Smooth muscle cell (in vitro differentiated cells): ENCODE measurements at regions not wholly inside any gene's neighbourhood (a gene's known extent, or its start where the extent isn't known, plus 50 kb on each side); places are given as distances from the start of the nearest gene placed in this dataset.
"Not testable (repeated sequence)": the region's sequence is repeated elsewhere in the genome, so short reads cannot be mapped to it uniquely, and the experiment has no call there.

Experiments
- DNase-seq: peaks from one replicate; lab custom pipeline; 2025; ENCODE audit not compliant: unreplicated experiment; lab: John Stamatoyannopoulos, UW
- H2AFZ ChIP-seq: fragments of 200-600 bp; sonication (generic); 2 replicates; pipeline ENCODE4 v1.6.0; 2016; ENCODE audit warnings: antibody characterized with exemption, low read depth, mild to moderate bottlenecking
- H3F3A ChIP-seq: fragments of 200-600 bp; sonication (generic); 2 replicates; pipeline ENCODE4 v1.6.0; 2017; ENCODE audit warnings: antibody characterized with exemption, low read depth
- H3K27ac ChIP-seq: fragments of 200-600 bp; sonication (generic); 2 replicates; pipeline ENCODE4 v1.5.1; 2016; ENCODE audit warnings: low read depth, mild to moderate bottlenecking
- H3K27me3 ChIP-seq: fragments of 200-600 bp; sonication (generic); 2 replicates; pipeline ENCODE4 v1.6.1; 2016; ENCODE audit warnings: low read depth, mild to moderate bottlenecking
- H3K36me3 ChIP-seq: fragments of 200-600 bp; sonication (generic); 2 replicates; pipeline ENCODE4 v1.5.1; 2016; ENCODE audit warnings: low read depth
- H3K4me1 ChIP-seq: fragments of 200-600 bp; sonication (generic); 2 replicates; pipeline ENCODE4 v1.5.1; 2016; ENCODE audit warnings: low read depth
- H3K4me2 ChIP-seq: fragments of 200-600 bp; sonication (generic); 2 replicates; pipeline ENCODE4 v1.6.0; 2016; ENCODE audit warnings: mild to moderate bottlenecking
- H3K4me3 ChIP-seq: fragments of 200-600 bp; sonication (generic); 2 replicates; pipeline ENCODE4 v1.5.1; 2016; ENCODE audit warnings: mild to moderate bottlenecking
- H3K79me2 ChIP-seq: fragments of 200-600 bp; sonication (generic); 2 replicates; pipeline ENCODE4 v1.6.0; 2016; ENCODE audit warnings: low read depth, mild to moderate bottlenecking
- H3K9ac ChIP-seq: fragments of 200-600 bp; sonication (generic); 2 replicates; pipeline ENCODE4 v1.6.0; 2016; ENCODE audit warnings: low read depth
- H3K9me3 ChIP-seq: fragments of 200-600 bp; sonication (generic); replicated peaks from 2 replicates; pipeline ENCODE4 v1.5.1; 2016; ENCODE audit warnings: low read depth
- H4K20me1 ChIP-seq: fragments of 200-600 bp; sonication (generic); 2 replicates; pipeline ENCODE4 v1.6.0; 2016; ENCODE audit warnings: low read depth
- CTCF ChIP-seq: fragments of 200-600 bp; sonication (generic); IDR thresholded peaks from 2 replicates; pipeline ENCODE4 v1.5.1; 2017; ENCODE audit warnings: borderline replicate concordance, mild to moderate bottlenecking, antibody characterized with exemption; ENCODE audit not compliant: insufficient read depth, poor library complexity, severe bottlenecking
- WGBS: methylation state at CpG from one replicate; pipeline ENCODE4 v1.1.7; 2016; ENCODE audit warnings: low lambda C conversion rate; 5-methylcytosine and 5-hydroxymethylcytosine counted together

DNA sequence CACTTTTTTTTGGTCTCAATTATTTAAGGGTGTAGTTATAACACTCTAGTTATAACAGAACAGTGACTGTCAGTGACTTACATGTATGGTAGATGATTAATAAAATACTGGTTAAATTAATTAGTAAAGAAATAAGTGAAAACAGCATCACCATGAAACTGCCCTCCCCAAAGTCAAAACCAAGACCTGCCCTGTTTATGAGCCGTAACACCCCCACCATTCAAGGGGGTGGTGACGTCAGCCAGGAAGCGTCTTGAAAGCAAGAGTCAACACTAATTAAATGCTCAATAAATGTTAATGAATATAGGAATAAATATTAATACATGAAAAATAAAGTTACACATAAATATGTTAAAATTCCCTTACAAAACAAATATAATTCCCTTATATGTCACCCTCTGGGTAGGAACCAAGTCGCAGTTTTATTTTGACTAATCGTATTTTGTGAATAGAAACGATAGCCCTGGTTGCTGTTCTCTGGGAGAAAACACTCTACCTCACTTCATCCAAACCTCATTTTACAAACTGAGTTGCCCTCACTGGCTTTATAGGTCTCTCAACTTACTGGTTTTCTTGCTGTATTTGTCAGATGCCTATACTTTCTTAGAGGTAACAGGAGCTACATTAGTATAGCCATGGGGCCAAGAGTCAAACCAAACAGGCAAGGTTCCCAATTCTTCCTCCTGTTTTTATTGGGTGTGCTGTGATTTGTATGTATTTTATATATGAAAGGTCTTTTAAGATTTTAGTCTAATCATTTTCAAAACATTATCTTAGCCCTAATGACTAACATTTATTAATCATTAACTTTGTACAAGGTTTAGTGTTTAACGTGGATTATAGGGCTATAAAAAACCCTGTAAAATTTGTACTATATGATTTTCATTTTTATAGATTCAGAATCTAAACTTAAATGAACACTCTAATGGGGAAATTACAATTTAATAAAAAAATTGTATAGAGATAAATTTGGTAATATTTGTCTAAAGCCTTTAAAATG, 227.9 kb upstream of the IRAK1BP1 start:
- no peak for TF ChIP-seq CTCF
- DNase-seq, result no peak
- no peaks in the 10 kb centered on the region for H3K36me3 ChIP-seq
- no peak overlapping the region for H2AFZ ChIP-seq
- no peak overlapping the region for H3K9ac ChIP-seq
- H3K4me1 ChIP-seq, result no peaks in the 10 kb centered on the region
- H4K20me1 ChIP-seq, result no peaks in the 10 kb centered on the region
- no peak overlapping the region for H3K4me3 ChIP-seq
- no peaks in the 10 kb centered on the region for H3K79me2 ChIP-seq
- H3K4me2 ChIP-seq, result no peak overlapping the region
- WGBS, result 71% methylated on average over 7 of the region's 7 CpGs
- H3K27ac ChIP-seq, result no peak overlapping the region
- no peaks in the 10 kb centered on the region for H3F3A ChIP-seq
- no peaks in the 10 kb centered on the region for H3K9me3 ChIP-seq
- H3K27me3 ChIP-seq, result no peaks in the 10 kb centered on the region

- H2AFZ ChIP-seq, H3K36me3 ChIP-seq, H3K4me2 ChIP-seq, DNase-seq, H3K9ac ChIP-seq, H4K20me1 ChIP-seq, H3K27ac ChIP-seq, H3K4me1 ChIP-seq, H3K79me2 ChIP-seq, H3K27me3 ChIP-seq, H3K4me3 ChIP-seq, H3K9me3 ChIP-seq, H3F3A ChIP-seq: not testable (repeated sequence)
- 92% methylated on average over 6 of the region's 6 CpGs for WGBS
Observed at GRCh38 chr6:78643976-78644375, 223.4 kb upstream of the IRAK1BP1 start.

DNA sequence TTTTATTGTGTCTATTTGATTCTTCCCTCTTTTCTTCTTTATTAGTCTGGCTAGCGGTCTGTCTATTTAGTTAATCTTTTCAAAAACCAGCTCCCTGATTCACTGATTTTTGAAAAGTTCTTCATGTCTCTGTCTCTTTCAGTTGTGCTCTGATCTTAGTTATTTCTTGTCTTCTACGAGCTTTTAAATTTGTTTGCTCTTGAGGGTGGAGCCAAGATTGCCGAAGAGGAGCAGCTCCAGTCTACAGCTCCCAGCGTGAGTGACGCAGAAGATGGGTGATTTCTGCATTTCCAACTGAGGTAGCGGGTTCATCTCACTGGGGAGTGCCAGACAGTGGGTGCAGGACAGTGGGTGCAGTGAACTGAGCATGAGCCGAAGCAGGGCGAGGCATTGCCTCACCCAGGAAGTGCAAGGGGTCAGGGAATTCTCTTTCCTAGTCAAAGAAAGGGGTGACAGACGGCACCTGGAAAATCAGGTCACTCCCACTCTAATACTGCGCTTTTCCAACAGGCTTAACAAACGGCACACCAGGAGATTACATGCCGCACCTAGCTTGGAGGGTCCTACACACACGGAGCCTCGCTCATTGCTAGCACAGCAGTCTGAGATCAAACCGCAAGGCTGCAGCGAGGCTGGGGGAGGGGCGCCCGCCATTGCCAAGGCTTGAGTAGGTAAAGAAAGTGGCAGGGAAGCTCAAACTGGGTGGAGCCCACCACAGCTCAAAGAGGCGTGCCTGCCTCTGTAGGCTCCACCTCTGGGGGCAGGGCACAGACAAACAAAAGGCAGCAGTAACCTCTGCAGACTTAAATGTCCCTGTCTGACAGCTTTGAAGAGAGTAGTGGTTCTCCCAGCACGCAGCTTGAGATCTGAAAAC, 220.6 kb upstream of the IRAK1BP1 start:
- H3K79me2 ChIP-seq, H3K4me3 ChIP-seq, H3K9me3 ChIP-seq, H3K27me3 ChIP-seq, H3K27ac ChIP-seq, H3F3A ChIP-seq, H3K36me3 ChIP-seq, H3K4me1 ChIP-seq, H3K9ac ChIP-seq, H4K20me1 ChIP-seq, H2AFZ ChIP-seq, H3K4me2 ChIP-seq, DNase-seq: not testable (repeated sequence)
- WGBS, result 64% methylated on average over 20 of the region's 20 CpGs

GRCh38 chr6:78665819-78666218, 201.5 kb upstream of the IRAK1BP1 start:
- not testable (repeated sequence) for H3K79me2 ChIP-seq, H3F3A ChIP-seq, H2AFZ ChIP-seq, H3K36me3 ChIP-seq, H3K9me3 ChIP-seq, H3K27me3 ChIP-seq, H3K4me1 ChIP-seq, DNase-seq, H3K4me2 ChIP-seq, H3K4me3 ChIP-seq, H4K20me1 ChIP-seq, H3K27ac ChIP-seq, H3K9ac ChIP-seq
- 92% methylated on average over 2 of the region's 3 CpGs for WGBS

- no peaks in the 10 kb centered on the region for H3K79me2 ChIP-seq
- no peak overlapping the region for H3K27ac ChIP-seq
- no peaks in the 10 kb centered on the region for H3F3A ChIP-seq
- H3K4me1 ChIP-seq, result no peaks in the 10 kb centered on the region
- DNase-seq, result no peak
- TF ChIP-seq CTCF, result no peak
- H3K4me2 ChIP-seq, result no peak overlapping the region
- no peaks in the 10 kb centered on the region for H3K27me3 ChIP-seq
- WGBS, result 95% methylated on average over 1 of the region's 1 CpG
- H3K36me3 ChIP-seq, result no peaks in the 10 kb centered on the region
- no peak overlapping the region for H3K4me3 ChIP-seq
- H2AFZ ChIP-seq, result no peak overlapping the region
- no peaks in the 10 kb centered on the region for H3K9me3 ChIP-seq
- H3K9ac ChIP-seq, result no peak overlapping the region
- H4K20me1 ChIP-seq, result no peaks in the 10 kb centered on the region
Observed at GRCh38 chr6:78666764-78667163, 200.6 kb upstream of the IRAK1BP1 start.
